Breast epithelium (tissue), 3 donors: ENCODE measurements at regions not wholly inside any gene's neighbourhood (a gene's known extent, or its start where the extent isn't known, plus 50 kb on each side); places are given as distances from the start of the nearest gene placed in this dataset.

Source experiments
- POLR2A ChIP-seq: fragments of 450-650 bp; IDR thresholded peaks from one replicate; pipeline ENCODE4 v1.6.1; 2016; ENCODE audit warnings: antibody characterized with exemption, mild to moderate bottlenecking, moderate library complexity
- TF ChIP-seq, protein P1 (sequence below), 3 donors: fragments of 450-650 bp; IDR thresholded peaks; one replicate each; pipeline ENCODE4 v1.5.1; 2016 to 2017; ENCODE audit warnings: antibody characterized with exemption in 3 of 3, mild to moderate bottlenecking in 3 of 3, moderate library complexity in 3 of 3

DNA sequence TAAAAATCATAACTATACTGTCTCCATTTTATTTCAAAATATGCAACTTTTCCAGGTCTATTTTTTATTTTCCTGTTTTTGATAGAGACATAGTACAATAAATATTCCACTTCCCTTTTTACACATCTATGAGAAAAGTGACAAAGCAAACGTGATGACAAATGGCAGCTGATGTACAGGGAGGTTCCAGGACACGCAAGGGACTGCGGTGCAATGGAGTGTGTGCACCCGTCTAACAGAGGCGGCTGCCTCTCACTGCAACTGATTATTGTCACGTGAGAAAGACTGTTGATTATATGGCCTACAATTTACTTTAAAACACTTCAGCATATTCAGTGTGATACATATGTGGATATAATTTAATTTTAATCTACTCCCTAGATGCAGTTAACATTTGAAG lies 142.6 kb downstream of the LRRC30 start:
- TF ChIP-seq, protein P1, sequence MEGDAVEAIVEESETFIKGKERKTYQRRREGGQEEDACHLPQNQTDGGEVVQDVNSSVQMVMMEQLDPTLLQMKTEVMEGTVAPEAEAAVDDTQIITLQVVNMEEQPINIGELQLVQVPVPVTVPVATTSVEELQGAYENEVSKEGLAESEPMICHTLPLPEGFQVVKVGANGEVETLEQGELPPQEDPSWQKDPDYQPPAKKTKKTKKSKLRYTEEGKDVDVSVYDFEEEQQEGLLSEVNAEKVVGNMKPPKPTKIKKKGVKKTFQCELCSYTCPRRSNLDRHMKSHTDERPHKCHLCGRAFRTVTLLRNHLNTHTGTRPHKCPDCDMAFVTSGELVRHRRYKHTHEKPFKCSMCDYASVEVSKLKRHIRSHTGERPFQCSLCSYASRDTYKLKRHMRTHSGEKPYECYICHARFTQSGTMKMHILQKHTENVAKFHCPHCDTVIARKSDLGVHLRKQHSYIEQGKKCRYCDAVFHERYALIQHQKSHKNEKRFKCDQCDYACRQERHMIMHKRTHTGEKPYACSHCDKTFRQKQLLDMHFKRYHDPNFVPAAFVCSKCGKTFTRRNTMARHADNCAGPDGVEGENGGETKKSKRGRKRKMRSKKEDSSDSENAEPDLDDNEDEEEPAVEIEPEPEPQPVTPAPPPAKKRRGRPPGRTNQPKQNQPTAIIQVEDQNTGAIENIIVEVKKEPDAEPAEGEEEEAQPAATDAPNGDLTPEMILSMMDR (IDR thresholded peaks at IDR 0.05): no peak
- TF ChIP-seq POLR2A: no peak
